ENCODE measurements at regions not wholly inside any gene's neighbourhood (a gene's known extent, or its start where the extent isn't known, plus 50 kb on each side); places are given as distances from the start of the nearest gene placed in this dataset.
A peak's percentile ranks its signal among the peaks of the same experiment; 100 is the strongest.

DNA sequence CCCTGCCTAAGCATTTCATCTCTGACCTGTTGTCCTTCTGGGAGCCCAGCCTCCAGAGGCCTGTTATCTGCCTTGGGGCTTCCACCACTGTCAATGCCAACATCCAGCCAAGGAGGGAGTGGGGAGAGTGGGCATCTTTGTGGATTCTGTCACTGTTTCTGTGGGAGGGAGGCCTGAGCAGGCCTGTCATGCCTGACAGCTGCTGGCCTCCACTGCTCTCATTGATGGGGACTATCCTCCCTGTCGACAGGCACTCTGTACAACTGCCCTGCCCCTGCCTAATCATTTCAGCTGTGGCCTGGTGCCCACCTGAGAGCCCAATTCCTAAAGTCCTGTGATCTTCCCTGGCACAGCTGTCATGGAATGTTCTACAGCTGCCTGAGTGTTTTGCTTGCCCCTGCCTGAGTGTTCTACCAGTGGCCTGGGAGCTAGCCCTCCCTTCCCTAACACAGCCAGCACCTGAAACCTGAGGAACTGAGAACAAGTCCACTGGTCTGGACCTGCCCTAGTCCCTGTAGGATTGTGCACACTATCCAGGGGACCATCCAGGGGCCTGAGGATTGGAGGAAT is 145.3 kb downstream of the FAM83B start:
- ChIA-PET POLR2A (ENCODE audit: unreplicated experiment) (no interaction called here), CTCF (no interaction called here)
- TF ChIP-seq EZH2phosphoT487 (IDR thresholded peaks at IDR 0.05; ENCODE audit: borderline replicate concordance, low read length) (no peak), EZH2 (IDR thresholded peaks at IDR 0.05; ENCODE audit: low read length, unreplicated experiment) (no peak)
- TF ChIP-seq, protein P1, sequence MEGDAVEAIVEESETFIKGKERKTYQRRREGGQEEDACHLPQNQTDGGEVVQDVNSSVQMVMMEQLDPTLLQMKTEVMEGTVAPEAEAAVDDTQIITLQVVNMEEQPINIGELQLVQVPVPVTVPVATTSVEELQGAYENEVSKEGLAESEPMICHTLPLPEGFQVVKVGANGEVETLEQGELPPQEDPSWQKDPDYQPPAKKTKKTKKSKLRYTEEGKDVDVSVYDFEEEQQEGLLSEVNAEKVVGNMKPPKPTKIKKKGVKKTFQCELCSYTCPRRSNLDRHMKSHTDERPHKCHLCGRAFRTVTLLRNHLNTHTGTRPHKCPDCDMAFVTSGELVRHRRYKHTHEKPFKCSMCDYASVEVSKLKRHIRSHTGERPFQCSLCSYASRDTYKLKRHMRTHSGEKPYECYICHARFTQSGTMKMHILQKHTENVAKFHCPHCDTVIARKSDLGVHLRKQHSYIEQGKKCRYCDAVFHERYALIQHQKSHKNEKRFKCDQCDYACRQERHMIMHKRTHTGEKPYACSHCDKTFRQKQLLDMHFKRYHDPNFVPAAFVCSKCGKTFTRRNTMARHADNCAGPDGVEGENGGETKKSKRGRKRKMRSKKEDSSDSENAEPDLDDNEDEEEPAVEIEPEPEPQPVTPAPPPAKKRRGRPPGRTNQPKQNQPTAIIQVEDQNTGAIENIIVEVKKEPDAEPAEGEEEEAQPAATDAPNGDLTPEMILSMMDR (conservative IDR thresholded peaks at IDR 0.05; ENCODE audit: low read depth, low read length), result no peak

DNA sequence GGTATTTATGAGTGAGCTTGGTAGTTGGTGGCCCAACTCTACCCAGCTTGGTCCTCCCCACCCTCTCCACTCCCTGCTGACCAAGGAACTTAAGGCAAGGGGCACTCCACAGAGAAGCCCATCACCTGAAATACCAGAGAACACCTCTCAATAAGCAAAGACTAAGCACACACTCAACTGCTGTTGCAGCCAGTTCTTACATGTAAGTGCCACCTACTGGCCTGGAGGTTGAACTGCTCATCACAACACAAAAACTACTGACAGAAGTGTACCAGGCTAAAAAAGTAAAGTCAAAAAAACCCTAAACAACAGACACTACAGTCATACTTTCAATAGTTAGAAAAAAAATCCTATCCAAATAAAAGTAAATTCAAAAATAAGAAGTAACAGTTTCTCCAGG is 146.2 kb downstream of the FAM83B start:
- Histone ChIP-seq H3K27ac (ENCODE audit: low read length) (no peak overlapping the region), H3K4me2 (ENCODE audit: low read length) (no peak overlapping the region), H3K27me3 (ENCODE audit: low read length) (no peaks in the 10 kb centered on the region), H3F3A (ENCODE audit: low read length, unreplicated experiment) (no peaks in the 10 kb centered on the region), H3K9ac (ENCODE audit: low read length) (no peak overlapping the region), H4K20me1 (ENCODE audit: low read length) (no peaks in the 10 kb centered on the region), H3K4me1 (ENCODE audit: insufficient read depth, low read length) (peaks cover 28% of the 10 kb centered on the region), H3K4me3 (ENCODE audit: low read length) (no peak overlapping the region), H3K36me3 (ENCODE audit: low read depth, low read length) (no peaks in the 10 kb centered on the region), H3K9me2 (replicated peaks; ENCODE audit: low read length) (no peaks in the 10 kb centered on the region), H3K9me3 (ENCODE audit: low read length) (no peaks in the 10 kb centered on the region), H3K79me2 (ENCODE audit: low read length) (no peaks in the 10 kb centered on the region), H2AFZ (ENCODE audit: low read length) (no peak overlapping the region)
- no peak for DNase-seq
- TF ChIP-seq, protein P1 (conservative IDR thresholded peaks at IDR 0.05; ENCODE audit: low read depth, low read length), result peak; percentile 72
- TF ChIP-seq EZH2phosphoT487 (IDR thresholded peaks at IDR 0.05; ENCODE audit: borderline replicate concordance, low read length), result no peak
- ATAC-seq, result no peak
- ChIA-PET CTCF (no interaction called here), POLR2A (ENCODE audit: unreplicated experiment) (no interaction called here)
- no TSS peak for BruUV-seq (replicated peaks)
- intact Hi-C loops (cut with micrococcal nuclease), result no loop called here

More for the DNA sequence above, 145.3 kb downstream of the FAM83B start:
- Histone ChIP-seq H3K79me2 (ENCODE audit: low read length) (no peaks in the 10 kb centered on the region), H3K4me1 (ENCODE audit: insufficient read depth, low read length) (peaks cover 31% of the 10 kb centered on the region), H3K4me2 (ENCODE audit: low read length) (no peak overlapping the region), H4K20me1 (ENCODE audit: low read length) (no peaks in the 10 kb centered on the region), H3F3A (ENCODE audit: low read length, unreplicated experiment) (no peaks in the 10 kb centered on the region), H2AFZ (ENCODE audit: low read length) (no peak overlapping the region), H3K4me3 (ENCODE audit: low read length) (no peak overlapping the region), H3K9ac (ENCODE audit: low read length) (no peak overlapping the region), H3K9me3 (ENCODE audit: low read length) (no peaks in the 10 kb centered on the region), H3K27ac (ENCODE audit: low read length) (no peak overlapping the region), H3K36me3 (ENCODE audit: low read depth, low read length) (no peaks in the 10 kb centered on the region), H3K9me2 (replicated peaks; ENCODE audit: low read length) (no peaks in the 10 kb centered on the region), H3K27me3 (ENCODE audit: low read length) (no peaks in the 10 kb centered on the region)
- intact Hi-C loops (cut with micrococcal nuclease), result no loop called here
- DNase-seq (no peak), ATAC-seq (no peak)
- BruUV-seq (replicated peaks), result no TSS peak

DNA sequence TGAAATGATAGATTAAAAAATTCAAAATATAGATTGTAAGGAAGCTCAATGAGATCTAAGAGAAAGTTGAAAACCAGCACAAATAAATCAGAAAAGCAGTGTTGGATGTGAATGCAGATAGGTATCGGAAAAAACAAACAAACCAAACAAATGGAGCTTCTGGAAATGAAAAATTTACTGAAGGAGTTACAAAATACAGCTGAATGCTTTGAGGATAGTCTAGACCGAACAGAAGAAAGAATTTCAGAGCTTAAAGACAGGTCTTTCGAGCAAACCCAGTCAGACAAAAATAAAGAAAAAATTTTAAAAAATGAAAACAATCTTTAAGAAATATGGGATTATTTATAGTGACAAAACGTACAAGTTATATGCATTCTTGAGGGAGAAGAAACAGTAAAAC is 146.7 kb downstream of the FAM83B start:
- no peak overlapping the region for H3K4me3 ChIP-seq (ENCODE audit: low read length)
- H4K20me1 ChIP-seq (ENCODE audit: low read length), result no peaks in the 10 kb centered on the region
- H3K9me3 ChIP-seq (ENCODE audit: low read length), result no peaks in the 10 kb centered on the region
- TF ChIP-seq EZH2phosphoT487 (IDR thresholded peaks at IDR 0.05; ENCODE audit: borderline replicate concordance, low read length) (no peak), EZH2 (IDR thresholded peaks at IDR 0.05; ENCODE audit: low read length, unreplicated experiment) (no peak)
- TF ChIP-seq, protein P1 (conservative IDR thresholded peaks at IDR 0.05; ENCODE audit: low read depth, low read length), result no peak
- no peak overlapping the region for H3K27ac ChIP-seq (ENCODE audit: low read length)
- no peaks in the 10 kb centered on the region for H3K36me3 ChIP-seq (ENCODE audit: low read depth, low read length)
- no peaks in the 10 kb centered on the region for H3K79me2 ChIP-seq (ENCODE audit: low read length)
- peaks cover 23% of the 10 kb centered on the region for H3K4me1 ChIP-seq (ENCODE audit: insufficient read depth, low read length)
- no TSS peak for BruUV-seq (replicated peaks)
- CTCF ChIA-PET, result no interaction called here
- no peaks in the 10 kb centered on the region for H3F3A ChIP-seq (ENCODE audit: low read length, unreplicated experiment)
- POLR2A ChIA-PET (ENCODE audit: unreplicated experiment), result no interaction called here
- DNase-seq (no peak), ATAC-seq (no peak)
- H3K9me2 ChIP-seq (replicated peaks; ENCODE audit: low read length), result no peaks in the 10 kb centered on the region
- H3K9ac ChIP-seq (ENCODE audit: low read length), result no peak overlapping the region
- no peak overlapping the region for H3K4me2 ChIP-seq (ENCODE audit: low read length)
- no peaks in the 10 kb centered on the region for H3K27me3 ChIP-seq (ENCODE audit: low read length)
- no peak overlapping the region for H2AFZ ChIP-seq (ENCODE audit: low read length)
- intact Hi-C loops (cut with micrococcal nuclease), result no loop called here

Data from PC-3 (cell line).